CD4-positive, alpha-beta T cell (primary cell): ENCODE measurements at regions not wholly inside any gene's neighbourhood (a gene's known extent, or its start where the extent isn't known, plus 50 kb on each side); places are given as distances from the start of the nearest gene placed in this dataset.

Source experiments
- ATAC-seq: fragments of 200-7000 bp; cut with Tn5 transposase; one replicate; pipeline ENCODE4 v1.10.0; 2022; ENCODE audit warnings: mild to moderate bottlenecking; ENCODE audit not compliant: poor library complexity
- CTCF ChIA-PET: fragments of 350-600 bp; sonication (Branson Sonifier 250); formaldehyde crosslinking; loops from one replicate; lab custom pipeline; 2021; ENCODE audit warnings: antibody characterized with exemption, inconsistent platforms; lab: Charles Lee
- POLR2A ChIA-PET: fragments of 350-600 bp; sonication (Branson Sonifier 250); formaldehyde crosslinking; loops from one replicate; lab custom pipeline; 2021; ENCODE audit warnings: antibody characterized with exemption, inconsistent platforms; lab: Charles Lee
- DNase-seq, 14 experiments: peaks; one replicate each; pipeline ENCODE4 v3.0.0-alpha.2; 2013 to 2020; ENCODE audit warnings: mixed read lengths in 2 of 14
- H3K27ac ChIP-seq, 2 donors: one replicate each; pipeline versions ENCODE4 v1.5.1 to v1.7.0; 2013; ENCODE audit warnings: low read length in 2 of 2, low read depth in 1 of 2, mild to moderate bottlenecking in 1 of 2
- H3K27me3 ChIP-seq, 2 experiments: 1 replicate in 1 of 2; 2 replicates in 1 of 2; pipeline versions ENCODE4 v1.6.1 to v1.7.0; 2013; ENCODE audit warnings: low read length in 2 of 2, control low read depth in 1 of 2, mild to moderate bottlenecking in 1 of 2, moderate library complexity in 1 of 2; ENCODE audit not compliant: insufficient read depth in 2 of 2, control insufficient read depth in 1 of 2
- H3K36me3 ChIP-seq: one replicate; pipeline ENCODE4 v1.6.1; 2013; ENCODE audit warnings: low read length, control low read depth; ENCODE audit not compliant: insufficient read depth
- H3K4me1 ChIP-seq: one replicate; pipeline ENCODE4 v1.6.1; 2013; ENCODE audit warnings: low read length, control low read depth; ENCODE audit not compliant: insufficient read depth
- H3K4me3 ChIP-seq: one replicate; pipeline ENCODE4 v1.5.1; 2013; ENCODE audit warnings: mild to moderate bottlenecking, low read length, moderate library complexity
- H3K9me3 ChIP-seq, 2 experiments: 1 replicate in 1 of 2; 2 replicates in 1 of 2; pipeline versions ENCODE4 v1.6.1 to v1.7.0; 2013; ENCODE audit warnings: low read length in 2 of 2, mild to moderate bottlenecking in 2 of 2, control low read depth in 1 of 2, moderate library complexity in 1 of 2; ENCODE audit not compliant: control insufficient read depth in 1 of 2, insufficient read depth in 1 of 2
- H3K27ac Mint-ChIP-seq: one replicate; pipeline ENCODE4 v1.8.0; 2020; ENCODE audit warnings: mixed read lengths
- H3K27me3 Mint-ChIP-seq: one replicate; pipeline ENCODE4 v1.8.0; 2021; ENCODE audit warnings: mixed read lengths
- H3K36me3 Mint-ChIP-seq: one replicate; pipeline ENCODE4 v1.8.0; 2021; ENCODE audit warnings: low read depth, mixed read lengths
- H3K4me1 Mint-ChIP-seq: one replicate; pipeline ENCODE4 v1.8.0; 2021; ENCODE audit warnings: low read depth, mixed read lengths
- H3K4me3 Mint-ChIP-seq: one replicate; pipeline ENCODE4 v1.8.0; 2020; ENCODE audit warnings: mild to moderate bottlenecking, mixed read lengths
- H3K9me3 Mint-ChIP-seq: one replicate; pipeline ENCODE4 v1.8.0; 2020; ENCODE audit warnings: mixed read lengths
- intact Hi-C, 2 experiments: fragments of 100-400 bp; cut with DNase I in 1 of 2; cut with micrococcal nuclease in 1 of 2; formaldehyde crosslinking; loops; one replicate each; pipeline versions ENCODE4 v1.15.1 to v1.9.0; 2023 to 2025; cut with DNase I, micrococcal nuclease
- TF ChIP-seq, protein P1 (sequence below): fragments of 200-600 bp; IDR thresholded peaks from one replicate; pipeline ENCODE4 v1.8.0; 2022; ENCODE audit warnings: antibody characterized with exemption, mild to moderate bottlenecking

DNA sequence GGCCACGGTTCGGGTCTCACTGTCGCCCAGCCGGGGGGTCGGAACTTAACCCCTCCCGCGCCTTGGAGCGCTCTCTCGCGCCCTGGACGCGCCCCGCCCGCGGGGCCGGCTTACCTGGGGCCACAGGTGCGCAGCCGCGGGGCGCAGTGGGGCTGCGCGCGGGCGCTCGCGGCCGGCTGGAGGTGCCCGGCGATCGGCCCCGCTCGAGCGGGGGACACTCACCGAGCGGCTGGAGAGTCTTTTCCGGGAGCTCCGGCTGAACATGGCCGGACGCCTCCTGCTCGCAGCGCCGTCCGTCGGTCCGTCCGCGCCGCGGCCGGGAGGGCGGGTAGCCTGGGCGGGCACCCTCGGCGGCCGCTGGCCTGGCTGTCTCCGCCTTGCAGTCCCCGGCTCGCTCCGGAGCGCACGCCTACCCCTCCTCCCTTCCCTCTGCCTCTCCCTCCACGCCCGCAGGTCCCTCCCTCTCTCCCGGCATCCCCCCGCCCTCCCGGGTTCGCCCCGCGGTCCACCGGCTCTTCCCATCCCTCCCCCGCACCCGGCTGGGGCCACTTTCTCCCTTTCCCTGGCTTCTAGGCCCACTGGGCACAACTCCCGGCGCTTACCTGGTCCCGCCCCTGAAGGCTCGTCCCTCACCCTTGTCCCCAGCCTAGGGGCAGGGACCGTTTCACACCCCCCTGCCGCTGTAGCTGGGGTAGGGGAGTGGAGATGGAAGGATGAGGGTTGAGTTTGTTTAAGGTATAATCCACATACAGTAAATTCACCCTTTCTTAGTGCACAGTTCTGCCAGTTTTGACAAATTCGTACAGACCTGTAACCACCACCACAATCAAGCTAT is 220.1 kb upstream of the PRICKLE2 start:
- Histone ChIP-seq H3K27ac (no peak overlapping the region), H3K9me3 (peaks cover 0 to 11% of the 10 kb centered on the region in 2 experiments), H3K36me3 (no peaks in the 10 kb centered on the region), H3K4me3 (no peak overlapping the region), H3K27me3 (peaks cover 32 to 48% of the 10 kb centered on the region in 2 experiments), H3K4me1 (no peaks in the 10 kb centered on the region)
- ChIA-PET CTCF (no interaction called here), POLR2A (no interaction called here)
- Mint-ChIP-seq H3K4me3 (no peak overlapping the region), H3K27me3 (peaks cover 82% of the 10 kb centered on the region), H3K27ac (no peak overlapping the region), H3K36me3 (no peaks in the 10 kb centered on the region), H3K4me1 (no peaks in the 10 kb centered on the region), H3K9me3 (no peaks in the 10 kb centered on the region)
- TF ChIP-seq, protein P1, sequence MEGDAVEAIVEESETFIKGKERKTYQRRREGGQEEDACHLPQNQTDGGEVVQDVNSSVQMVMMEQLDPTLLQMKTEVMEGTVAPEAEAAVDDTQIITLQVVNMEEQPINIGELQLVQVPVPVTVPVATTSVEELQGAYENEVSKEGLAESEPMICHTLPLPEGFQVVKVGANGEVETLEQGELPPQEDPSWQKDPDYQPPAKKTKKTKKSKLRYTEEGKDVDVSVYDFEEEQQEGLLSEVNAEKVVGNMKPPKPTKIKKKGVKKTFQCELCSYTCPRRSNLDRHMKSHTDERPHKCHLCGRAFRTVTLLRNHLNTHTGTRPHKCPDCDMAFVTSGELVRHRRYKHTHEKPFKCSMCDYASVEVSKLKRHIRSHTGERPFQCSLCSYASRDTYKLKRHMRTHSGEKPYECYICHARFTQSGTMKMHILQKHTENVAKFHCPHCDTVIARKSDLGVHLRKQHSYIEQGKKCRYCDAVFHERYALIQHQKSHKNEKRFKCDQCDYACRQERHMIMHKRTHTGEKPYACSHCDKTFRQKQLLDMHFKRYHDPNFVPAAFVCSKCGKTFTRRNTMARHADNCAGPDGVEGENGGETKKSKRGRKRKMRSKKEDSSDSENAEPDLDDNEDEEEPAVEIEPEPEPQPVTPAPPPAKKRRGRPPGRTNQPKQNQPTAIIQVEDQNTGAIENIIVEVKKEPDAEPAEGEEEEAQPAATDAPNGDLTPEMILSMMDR, result no peak
- intact Hi-C loops, result no loop called here
- DNase-seq, result no peak
- no peak for ATAC-seq

DNA sequence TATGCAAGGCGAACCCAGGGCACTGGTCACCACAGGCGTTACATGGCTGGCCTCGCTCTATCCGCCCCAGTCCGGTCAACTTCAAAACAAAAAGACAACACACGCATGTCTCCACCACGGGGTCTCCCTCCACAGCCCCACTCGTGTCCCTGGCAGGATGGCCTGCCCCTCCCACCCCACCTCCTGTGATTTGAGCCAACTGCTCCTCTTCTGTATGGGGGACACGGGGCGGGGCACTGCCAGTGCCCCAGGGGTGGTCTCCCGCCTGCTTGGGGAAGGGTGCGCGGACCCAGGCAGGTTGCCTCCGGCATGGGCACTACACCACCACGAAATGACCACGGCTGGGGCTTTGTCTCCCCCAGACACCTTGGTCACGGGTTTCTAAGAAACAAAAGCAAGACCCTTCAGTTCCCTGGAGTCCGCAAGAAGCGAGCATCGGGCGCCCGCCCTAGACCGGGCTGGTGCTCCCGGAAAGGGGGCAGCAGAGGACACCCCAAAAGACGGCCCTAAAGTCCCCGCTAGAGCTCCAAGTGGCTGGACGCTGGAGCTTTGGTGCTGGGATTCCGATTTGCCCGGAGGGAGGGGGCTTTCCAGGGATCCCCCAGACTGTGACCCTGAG is 219.3 kb upstream of the PRICKLE2 start:
- Histone ChIP-seq H3K9me3 (peaks cover 0 to 11% of the 10 kb centered on the region in 2 experiments), H3K36me3 (no peaks in the 10 kb centered on the region), H3K27ac (no peak overlapping the region), H3K4me3 (no peak overlapping the region), H3K4me1 (no peaks in the 10 kb centered on the region), H3K27me3 (peaks cover 32 to 48% of the 10 kb centered on the region in 2 experiments)
- DNase-seq, result no peak
- intact Hi-C loops, result no loop called here
- no peaks in the 10 kb centered on the region for H3K4me1 Mint-ChIP-seq
- ATAC-seq, result no peak
- TF ChIP-seq, protein P1, result no peak
- POLR2A ChIA-PET, result no interaction called here
- no peak overlapping the region for H3K4me3 Mint-ChIP-seq
- H3K36me3 Mint-ChIP-seq, result no peaks in the 10 kb centered on the region
- peaks cover 85% of the 10 kb centered on the region for H3K27me3 Mint-ChIP-seq
- no peaks in the 10 kb centered on the region for H3K9me3 Mint-ChIP-seq
- CTCF ChIA-PET, result no interaction called here
- no peak overlapping the region for H3K27ac Mint-ChIP-seq

DNA sequence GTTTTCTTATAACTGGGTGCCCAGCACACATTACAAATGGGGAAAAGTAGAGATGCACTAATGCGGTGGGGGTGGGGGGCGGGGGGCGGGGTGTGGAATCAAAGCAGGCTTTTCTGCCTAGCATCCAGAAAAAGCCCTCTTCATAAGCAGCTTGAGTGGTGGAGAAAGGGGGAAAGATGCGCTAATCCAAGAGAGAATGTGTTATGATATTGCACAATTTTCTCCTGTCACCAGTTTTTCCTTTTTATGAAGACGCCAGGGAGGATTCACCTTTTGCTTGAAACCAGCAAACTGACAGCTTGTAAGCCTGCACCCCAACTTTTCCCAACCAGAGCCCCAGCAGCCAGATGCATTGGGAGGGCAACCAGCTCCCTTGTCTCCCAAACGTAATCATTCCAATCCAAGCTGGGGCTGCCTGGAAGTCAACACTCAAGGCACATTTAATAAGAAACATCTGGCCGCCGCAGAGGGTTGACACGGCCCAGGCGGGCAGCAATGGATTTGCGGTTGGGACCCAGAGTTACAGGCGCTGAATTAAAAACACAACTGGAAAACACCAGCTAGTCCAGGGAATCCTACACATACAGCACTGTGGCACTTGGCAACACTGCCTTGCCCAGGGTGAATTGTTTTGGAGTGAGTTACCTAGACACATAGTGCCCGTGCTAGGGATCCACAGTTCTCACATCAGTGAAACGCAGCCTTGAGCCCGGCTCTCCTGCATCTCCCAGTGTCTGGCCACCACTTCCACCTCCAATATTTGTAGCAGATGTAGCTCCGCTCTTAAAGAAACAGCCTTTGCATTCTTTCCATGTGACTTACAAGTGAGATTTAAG is 218.5 kb upstream of the PRICKLE2 start:
- ChIA-PET CTCF (no interaction called here), POLR2A (no interaction called here)
- ATAC-seq (no peak), DNase-seq (no peak)
- peaks cover 0 to 11% of the 10 kb centered on the region in 2 experiments for H3K9me3 ChIP-seq
- no peak overlapping the region for H3K27ac ChIP-seq
- no peak overlapping the region for H3K4me3 ChIP-seq
- peaks cover 32 to 44% of the 10 kb centered on the region in 2 experiments for H3K27me3 ChIP-seq
- H3K36me3 ChIP-seq, result no peaks in the 10 kb centered on the region
- Mint-ChIP-seq H3K4me1 (no peaks in the 10 kb centered on the region), H3K36me3 (no peaks in the 10 kb centered on the region), H3K27ac (no peak overlapping the region), H3K9me3 (no peaks in the 10 kb centered on the region), H3K4me3 (no peak overlapping the region), H3K27me3 (peaks cover 84% of the 10 kb centered on the region)
- H3K4me1 ChIP-seq, result no peaks in the 10 kb centered on the region
- intact Hi-C loops, result no loop called here
- TF ChIP-seq, protein P1, result no peak
